PC-9 (cell line): ENCODE measurements at regions not wholly inside any gene's neighbourhood (a gene's known extent, or its start where the extent isn't known, plus 50 kb on each side); places are given as distances from the start of the nearest gene placed in this dataset.

Experiments
- CTCF ChIP-seq: fragments of 200-600 bp; sonication (generic); conservative IDR thresholded peaks from 2 replicates; pipeline ENCODE4 v1.6.1; 2017; ENCODE audit warnings: mixed run types, antibody characterized with exemption, mild to moderate bottlenecking, moderate library complexity
- EZH2 ChIP-seq: fragments of 200-600 bp; sonication (generic); IDR thresholded peaks from 2 replicates; pipeline ENCODE4 v1.8.0; 2017; ENCODE audit warnings: antibody characterized with exemption, low read depth

- TF ChIP-seq CTCF (no peak), EZH2 (no peak)
Measured at GRCh38 chr5:71865665-71866320, 146.7 kb downstream of the CARTPT start.
